GM12878 (cell line): ENCODE measurements at regions not wholly inside any gene's neighbourhood (a gene's known extent, or its start where the extent isn't known, plus 50 kb on each side); places are given as distances from the start of the nearest gene placed in this dataset.

Experiments
- ATAC-seq: fragments of 200-7000 bp; cut with Tn5 transposase; 3 replicates; pipeline ENCODE4 v1.9.1; 2020; ENCODE audit warnings: mild to moderate bottlenecking, moderate library complexity
- BruUV-seq: library from RNA; stranded (reverse); fragments of 400-500 nt; replicated peaks from 2 replicates; lab custom pipeline; 2021; lab: Mats Ljungman, UMichigan
- CTCF ChIA-PET: fragments of 300-600 bp; sonication (Branson Sonifier 250); formaldehyde crosslinking; extraction: SDS; loops from one replicate; lab custom pipeline; 2021; ENCODE audit warnings: inconsistent platforms; lab: Yijun Ruan, JAX
- POLR2A ChIA-PET: fragments of 350-600 bp; formaldehyde crosslinking; extraction: SDS; loops from one replicate; lab custom pipeline; 2021; ENCODE audit warnings: inconsistent platforms; lab: Charles Lee
- RAD21 ChIA-PET: fragments of 300-600 bp; sonication (Branson Sonifier 250); formaldehyde crosslinking; loops from one replicate; lab custom pipeline; 2023; ENCODE audit warnings: antibody characterized with exemption; ENCODE audit not compliant: unreplicated experiment; lab: Charles Lee
- SMC1A ChIA-PET: fragments of 300-600 bp; sonication (Branson Sonifier 250); formaldehyde crosslinking; loops from one replicate; lab custom pipeline; 2023; ENCODE audit not compliant: unreplicated experiment, uncharacterized antibody; lab: Charles Lee
- DNase-seq: peaks from one replicate; pipeline ENCODE4 v3.0.0-alpha.2; 2011; ENCODE audit warnings: low read depth, low spot score
- FAIRE-seq: peaks from 3 replicates; lab custom pipeline; 2011; peaks lifted over from hg19 to GRCh38; lab: Jason Lieb, UNC
- H2AFZ ChIP-seq: 2 replicates; pipeline ENCODE4 v1.6.0; 2011; ENCODE audit warnings: low read depth, low read length, control low read depth; ENCODE audit not compliant: control insufficient read depth
- H3K27ac ChIP-seq: 2 replicates; pipeline ENCODE4 v1.5.1; 2011; ENCODE audit warnings: control low read depth; ENCODE audit not compliant: control insufficient read depth, insufficient read depth
- H3K27me3 ChIP-seq, 2 experiments: replicated peaks in 1 of 2; 2 replicates each; pipeline versions ENCODE4 v1.6.0 to v1.6.1; 2011; ENCODE audit warnings: low read length in 1 of 2; ENCODE audit not compliant: control insufficient read depth in 2 of 2, insufficient read depth in 2 of 2
- H3K36me3 ChIP-seq, 2 experiments: 2 replicates each; pipeline ENCODE4 v1.5.1; 2011; ENCODE audit warnings: low read length in 1 of 2; ENCODE audit not compliant: control insufficient read depth in 2 of 2, insufficient read depth in 2 of 2
- H3K4me1 ChIP-seq: 2 replicates; pipeline ENCODE4 v1.6.1; 2011; ENCODE audit warnings: mild to moderate bottlenecking, low read length, moderate library complexity, mixed read lengths; ENCODE audit not compliant: control insufficient read depth, insufficient read depth
- H3K4me2 ChIP-seq: 2 replicates; pipeline ENCODE4 v1.6.0; 2011; ENCODE audit warnings: control low read depth; ENCODE audit not compliant: control insufficient read depth, insufficient read depth
- H3K4me3 ChIP-seq: fragments of 200-600 bp; sonication (generic); 2 replicates; pipeline ENCODE4 v1.5.1; 2016
- H3K79me2 ChIP-seq: 2 replicates; pipeline ENCODE4 v1.6.0; 2011; ENCODE audit warnings: low read length; ENCODE audit not compliant: control insufficient read depth, insufficient read depth
- H3K9ac ChIP-seq: 2 replicates; pipeline ENCODE4 v1.8.0; 2011; ENCODE audit warnings: low read length, control low read depth, mixed read lengths; ENCODE audit not compliant: control insufficient read depth, insufficient read depth
- H3K9me3 ChIP-seq: replicated peaks from 3 replicates; pipeline ENCODE4 v1.5.1; 2011; ENCODE audit warnings: mild to moderate bottlenecking, low read length; ENCODE audit not compliant: control insufficient read depth, insufficient read depth
- H4K20me1 ChIP-seq: 2 replicates; pipeline ENCODE4 v1.6.0; 2011; ENCODE audit not compliant: control insufficient read depth, insufficient read depth
- CHD4 ChIP-seq: fragments of 200-600 bp; sonication (generic); IDR thresholded peaks from 2 replicates; pipeline ENCODE4 v1.6.1; 2016; ENCODE audit warnings: mild to moderate bottlenecking
- IKZF2 ChIP-seq, 2 experiments: fragments of 450-650 bp; IDR thresholded peaks; 2 replicates each; pipeline ENCODE4 v1.6.1; 2017; ENCODE audit warnings: mild to moderate bottlenecking in 2 of 2, moderate library complexity in 2 of 2
- JUND ChIP-seq: IDR thresholded peaks from 2 replicates; pipeline ENCODE4 v1.6.1; 2012; ENCODE audit warnings: low read depth, mild to moderate bottlenecking, low read length, improper control_type of control experiment, moderate library complexity
- MTA3 ChIP-seq: IDR thresholded peaks from 2 replicates; pipeline ENCODE4 v1.6.1; 2012; ENCODE audit warnings: low read length, inconsistent platforms, borderline replicate concordance
- RAD21 ChIP-seq: IDR thresholded peaks from 2 replicates; pipeline ENCODE4 v1.6.1; 2011; ENCODE audit warnings: mild to moderate bottlenecking, low read depth, low read length, moderate library complexity; ENCODE audit not compliant: insufficient read depth
- RBBP5 ChIP-seq: fragments of 200-600 bp; sonication (generic); conservative IDR thresholded peaks from 2 replicates; pipeline ENCODE4 v1.6.1; 2016
- REST ChIP-seq: IDR thresholded peaks from 2 replicates; pipeline ENCODE4 v1.6.1; 2012; ENCODE audit warnings: mild to moderate bottlenecking, low read depth, low read length
- SMARCA5 ChIP-seq: fragments of 450-650 bp; IDR thresholded peaks from 2 replicates; pipeline ENCODE4 v1.6.1; 2017; ENCODE audit warnings: mild to moderate bottlenecking
- SREBF2 ChIP-seq: IDR thresholded peaks from 2 replicates; pipeline ENCODE4 v1.6.1; 2012; ENCODE audit warnings: mild to moderate bottlenecking, low read length
- STAT1 ChIP-seq: fragments of 450-650 bp; conservative IDR thresholded peaks from 2 replicates; pipeline ENCODE4 v1.6.1; 2014; ENCODE audit warnings: antibody characterized with exemption, mild to moderate bottlenecking
- ZBED1 ChIP-seq: IDR thresholded peaks from 2 replicates; pipeline ENCODE4 v1.6.1; 2016; ENCODE audit warnings: borderline replicate concordance
- ZBTB11 ChIP-seq: fragments of 450-650 bp; formaldehyde crosslinking; IDR thresholded peaks from 2 replicates; pipeline ENCODE4 v1.5.0; 2022; ENCODE audit warnings: mild to moderate bottlenecking, missing genetic modification characterization
- ZNF274 ChIP-seq: IDR thresholded peaks from one replicate; pipeline ENCODE4 v1.8.0; 2011; ENCODE audit not compliant: insufficient read length, insufficient read depth
- WGBS: methylation state at CpG from one replicate; pipeline ENCODE4 v1.1.6; 2016; ENCODE audit warnings: low lambda C conversion rate; ENCODE audit not compliant: insufficient replicate concordance, insufficient coverage; ENCODE audit errors: missing lambda C conversion rate; 5-methylcytosine and 5-hydroxymethylcytosine counted together
- in situ Hi-C: fragments of 300-500 bp; cut with MboI; formaldehyde crosslinking; loops from 9 replicates; pipeline ENCODE4 v1.14.3; 2018; ENCODE audit warnings: mixed read lengths
- intact Hi-C: fragments of 100-400 bp; cut with micrococcal nuclease; formaldehyde crosslinking; loops from one replicate; pipeline ENCODE4 v1.14.2; 2022; ENCODE audit not compliant: unreplicated experiment

DNA sequence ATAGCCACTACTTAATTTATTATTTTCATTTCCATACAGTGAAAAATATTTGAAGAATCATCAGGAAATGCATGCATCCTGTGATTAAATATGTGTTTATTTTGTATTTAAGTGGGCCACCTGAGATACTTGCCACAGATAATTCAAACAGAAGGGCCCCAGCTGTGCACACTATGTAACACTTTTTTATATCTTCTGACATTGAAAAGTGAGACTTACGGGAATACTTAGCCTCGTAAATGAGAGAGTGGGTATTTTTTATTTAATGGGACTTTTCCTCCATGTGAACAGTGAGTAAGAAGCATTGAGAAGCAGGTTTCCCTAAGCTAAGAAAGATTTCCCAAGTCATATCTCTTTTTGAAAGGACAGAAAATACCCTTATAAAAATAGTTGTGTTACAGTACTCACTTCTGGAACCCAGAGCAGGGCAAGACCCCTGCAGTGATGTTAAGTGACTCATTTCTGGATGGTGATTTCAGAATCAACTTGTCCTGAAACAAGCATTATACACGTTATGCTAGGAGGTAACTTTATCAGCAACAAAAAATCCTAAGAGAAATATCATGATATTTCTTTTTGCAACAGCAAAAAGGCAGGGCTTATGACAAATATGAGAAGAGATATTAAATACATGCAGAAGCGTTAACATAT lies 478.1 kb upstream of the CHORDC1 start (continued):
- TF ChIP-seq RBBP5 (no peak), JUND (peak; percentile 44; the same call in 1 of the 2 replicates)

DNA sequence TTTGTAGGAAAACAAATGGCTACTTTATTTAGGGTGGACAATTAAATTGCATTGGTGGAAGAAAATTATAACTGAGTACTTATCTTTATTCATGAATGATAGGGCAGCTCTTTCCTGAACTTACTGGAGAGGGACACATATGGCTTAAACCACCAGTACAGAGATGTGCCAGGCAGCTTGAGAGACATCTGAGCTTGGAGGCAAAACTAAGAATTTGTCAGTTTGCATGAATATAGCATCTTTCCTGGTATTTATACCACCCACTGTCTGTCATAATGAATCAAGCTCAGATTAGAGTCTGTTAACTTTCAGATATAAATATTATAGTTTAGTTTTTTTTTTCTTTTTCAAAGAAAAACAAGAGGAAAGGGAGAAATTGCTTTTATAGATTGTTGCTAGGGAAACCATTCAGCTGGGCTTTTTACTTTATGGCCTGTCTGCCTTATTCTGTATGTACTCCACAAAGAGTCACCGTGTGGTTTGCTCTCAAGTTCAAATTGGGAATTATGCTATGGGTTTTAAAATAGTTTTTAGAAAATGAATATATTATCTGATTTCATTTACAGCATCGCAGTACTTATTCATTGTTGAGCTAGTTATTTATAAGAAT lies 477.0 kb upstream of the CHORDC1 start:
- DNase-seq (no peak), FAIRE-seq (no peak), ATAC-seq (no peak)
- POLR2A ChIA-PET: no interaction called here
- Histone ChIP-seq H2AFZ (no peak overlapping the region), H3K27me3 (no peaks in the 10 kb centered on the region), H3K27ac (no peak overlapping the region), H3K36me3 (no peaks in the 10 kb centered on the region), H3K79me2 (no peaks in the 10 kb centered on the region), H3K4me1 (no peaks in the 10 kb centered on the region), H4K20me1 (no peaks in the 10 kb centered on the region), H3K4me2 (no peak overlapping the region), H3K4me3 (no peak overlapping the region), H3K9me3 (no peaks in the 10 kb centered on the region), H3K9ac (no peak overlapping the region)
- CTCF ChIA-PET: interaction anchor here (0.6 kb wide), 1 partner anchor 80 kb away, joined by 3 read pairs; no protein-coding TSS in a partner anchor
- 20% methylated on average over 2 of the region's 2 CpGs for WGBS
- RAD21 ChIA-PET: interaction anchor here (0.6 to 0.7 kb wide), 2 partner anchors 36 to 132 kb away, joined by 3 to 4 read pairs; no protein-coding TSS in a partner anchor
- SMC1A ChIA-PET: no interaction called here
- in situ Hi-C loops: no loop called here
- no TSS peak for BruUV-seq
- no peak for TF ChIP-seq STAT1
- no peak for TF ChIP-seq REST
- no peak for TF ChIP-seq SMARCA5
- TF ChIP-seq ZBTB11 (CRISPR knock-in tag): no peak
- TF ChIP-seq RAD21: no peak
- TF ChIP-seq ZBED1: no peak
- no peak for TF ChIP-seq MTA3
- TF ChIP-seq SREBF2: no peak
- TF ChIP-seq ZNF274: no peak
- TF ChIP-seq CHD4: no peak
- TF ChIP-seq IKZF2 (IDR thresholded peaks at IDR 0.05): no peak
- intact Hi-C loops: no loop called here
